CD14-positive monocyte (primary cell): ENCODE measurements at regions not wholly inside any gene's neighbourhood (a gene's known extent, or its start where the extent isn't known, plus 50 kb on each side); places are given as distances from the start of the nearest gene placed in this dataset.

Experiments used
- DNase-seq, 3 donors: peaks; one replicate each; pipeline ENCODE4 v3.0.0-alpha.2; 2011 to 2022
- H2AFZ ChIP-seq: 2 replicates; pipeline ENCODE4 v1.6.0; 2012; ENCODE audit warnings: mild to moderate bottlenecking, low read depth, low read length, inconsistent platforms; ENCODE audit not compliant: insufficient read depth, poor library complexity, severe bottlenecking
- H3K27ac ChIP-seq, 2 donors: 1 replicate in 1 of 2; 2 replicates in 1 of 2; pipeline ENCODE4 v1.5.1; 2012 to 2013; ENCODE audit warnings: low read length in 2 of 2, control low read depth in 1 of 2, inconsistent platforms in 1 of 2, low read depth in 1 of 2, mild to moderate bottlenecking in 1 of 2
- H3K27me3 ChIP-seq, 2 donors: one replicate each; pipeline versions ENCODE4 v1.6.0 to v1.6.1; 2011 to 2013; ENCODE audit warnings: low read length in 2 of 2; ENCODE audit not compliant: control insufficient read depth in 2 of 2, insufficient read depth in 2 of 2
- H3K36me3 ChIP-seq, 2 donors: replicated peaks in 1 of 2; 1 replicate in 1 of 2; 2 replicates in 1 of 2; pipeline versions ENCODE4 v1.5.1 to v1.6.1; 2012 to 2013; ENCODE audit warnings: low read length in 2 of 2, control low read depth in 1 of 2, inconsistent platforms in 1 of 2, mild to moderate bottlenecking in 1 of 2; ENCODE audit not compliant: insufficient read depth in 2 of 2, control insufficient read depth in 1 of 2
- H3K4me1 ChIP-seq, 2 donors: 1 replicate in 1 of 2; 2 replicates in 1 of 2; pipeline versions ENCODE4 v1.5.1 to v1.6.1; 2012 to 2013; ENCODE audit warnings: low read length in 2 of 2, control low read depth in 1 of 2, inconsistent platforms in 1 of 2, mild to moderate bottlenecking in 1 of 2, moderate library complexity in 1 of 2; ENCODE audit not compliant: insufficient read depth in 2 of 2, control insufficient read depth in 1 of 2
- H3K4me2 ChIP-seq: replicated peaks from 2 replicates; pipeline ENCODE3; 2012; ENCODE audit warnings: low read length, moderate library complexity, mild to moderate bottlenecking; ENCODE audit not compliant: poor library complexity, severe bottlenecking; ENCODE audit errors: extremely low read depth
- H3K4me3 ChIP-seq, 3 experiments: fragments of 200-600 bp in 1 of 3; sonication (generic) in 1 of 3; replicated peaks in 1 of 3; 1 replicate in 2 of 3; 2 replicates in 1 of 3; pipeline ENCODE4 v1.5.1; 2011 to 2013; ENCODE audit warnings: low read length in 3 of 3, mild to moderate bottlenecking in 3 of 3, control low read depth in 2 of 3, low read depth in 2 of 3, inconsistent platforms in 1 of 3, moderate library complexity in 1 of 3
- H3K79me2 ChIP-seq: 2 replicates; pipeline ENCODE4 v1.6.0; 2012; ENCODE audit warnings: mild to moderate bottlenecking, control low read depth, inconsistent platforms, low read length, moderate library complexity; ENCODE audit not compliant: insufficient read depth
- H3K9ac ChIP-seq: 2 replicates; pipeline ENCODE4 v1.6.0; 2017; ENCODE audit warnings: low read length, mild to moderate bottlenecking; ENCODE audit not compliant: insufficient read depth, poor library complexity, severe bottlenecking
- H3K9me3 ChIP-seq, 2 donors: replicated peaks in 1 of 2; 1 replicate in 1 of 2; 2 replicates in 1 of 2; pipeline versions ENCODE4 v1.5.1 to v1.6.1; 2012 to 2013; ENCODE audit warnings: low read length in 2 of 2, control low read depth in 1 of 2; ENCODE audit not compliant: control insufficient read depth in 1 of 2, insufficient read depth in 1 of 2
- H4K20me1 ChIP-seq: 2 replicates; pipeline ENCODE4 v1.6.0; 2012; ENCODE audit warnings: mild to moderate bottlenecking, low read length, control low read depth, moderate library complexity; ENCODE audit not compliant: insufficient read depth
- H3K27ac Mint-ChIP-seq, 7 donors: one replicate each; pipeline ENCODE4 v1.8.0; 2020; ENCODE audit warnings: mild to moderate bottlenecking in 7 of 7, mixed read lengths in 7 of 7, moderate library complexity in 6 of 7, inconsistent platforms in 2 of 7
- H3K27me3 Mint-ChIP-seq, 3 donors: one replicate each; pipeline ENCODE4 v1.8.0; 2021 to 2022; ENCODE audit warnings: low read depth in 3 of 3, mild to moderate bottlenecking in 3 of 3, mixed read lengths in 3 of 3, moderate library complexity in 3 of 3, inconsistent platforms in 1 of 3
- H3K36me3 Mint-ChIP-seq, 2 donors: one replicate each; pipeline ENCODE4 v1.8.0; 2020; ENCODE audit warnings: mixed read lengths in 2 of 2, inconsistent platforms in 1 of 2, mild to moderate bottlenecking in 1 of 2
- H3K4me1 Mint-ChIP-seq: one replicate; pipeline ENCODE4 v1.8.0; 2020; ENCODE audit warnings: mild to moderate bottlenecking, mixed read lengths
- H3K4me3 Mint-ChIP-seq, 2 donors: one replicate each; pipeline ENCODE4 v1.8.0; 2020; ENCODE audit warnings: mild to moderate bottlenecking in 2 of 2, mixed read lengths in 2 of 2, moderate library complexity in 1 of 2
- H3K9me3 Mint-ChIP-seq, 7 donors: one replicate each; pipeline ENCODE4 v1.8.0; 2020 to 2022; ENCODE audit warnings: mixed read lengths in 7 of 7, mild to moderate bottlenecking in 6 of 7, moderate library complexity in 6 of 7, inconsistent platforms in 2 of 7
- CTCF ChIP-seq: fragments of 200-600 bp; IDR thresholded peaks from one replicate; pipeline ENCODE4 v1.8.0; 2022; ENCODE audit warnings: antibody characterized with exemption, mild to moderate bottlenecking
- WGBS: methylation state at CpG from one replicate; pipeline ENCODE4 v1.1.5; 2013; ENCODE audit warnings: missing lambda C conversion rate; ENCODE audit not compliant: insufficient coverage; 5-methylcytosine and 5-hydroxymethylcytosine counted together
- intact Hi-C, 2 donors: fragments of 100-400 bp; cut with micrococcal nuclease; formaldehyde crosslinking; loops; one replicate each; pipeline versions ENCODE4 v1.15.0 to v1.15.1; 2023

GRCh38 chr16:79903471-79903870 lies 302.9 kb upstream of the MAF start:
- no peaks in the 10 kb centered on the region for H3K79me2 ChIP-seq
- no peak overlapping the region for H3K9ac ChIP-seq
- Mint-ChIP-seq H3K9me3 (peaks cover 0 to 4% (median 2%) of the 10 kb centered on the region in 7 donors), H3K4me3 (no peak overlapping the region), H3K27ac (no peak overlapping the region), H3K4me1 (no peaks in the 10 kb centered on the region), H3K27me3 (peaks cover 0 to 2% (median 0%) of the 10 kb centered on the region in 3 donors), H3K36me3 (no peaks in the 10 kb centered on the region)
- no peaks in the 10 kb centered on the region for H3K36me3 ChIP-seq
- no peaks in the 10 kb centered on the region for H4K20me1 ChIP-seq
- H3K4me2 ChIP-seq: no peak overlapping the region
- no peak overlapping the region for H3K4me3 ChIP-seq
- no CpG with 5 or more reads among the region's 1 CpG for WGBS
- H2AFZ ChIP-seq: no peak overlapping the region
- intact Hi-C loops: no loop called here
- H3K27me3 ChIP-seq: no peaks in the 10 kb centered on the region
- TF ChIP-seq CTCF: no peak
- no peaks in the 10 kb centered on the region for H3K9me3 ChIP-seq
- H3K27ac ChIP-seq: no peak overlapping the region
- H3K4me1 ChIP-seq: no peaks in the 10 kb centered on the region
- DNase-seq: no peak

DNA sequence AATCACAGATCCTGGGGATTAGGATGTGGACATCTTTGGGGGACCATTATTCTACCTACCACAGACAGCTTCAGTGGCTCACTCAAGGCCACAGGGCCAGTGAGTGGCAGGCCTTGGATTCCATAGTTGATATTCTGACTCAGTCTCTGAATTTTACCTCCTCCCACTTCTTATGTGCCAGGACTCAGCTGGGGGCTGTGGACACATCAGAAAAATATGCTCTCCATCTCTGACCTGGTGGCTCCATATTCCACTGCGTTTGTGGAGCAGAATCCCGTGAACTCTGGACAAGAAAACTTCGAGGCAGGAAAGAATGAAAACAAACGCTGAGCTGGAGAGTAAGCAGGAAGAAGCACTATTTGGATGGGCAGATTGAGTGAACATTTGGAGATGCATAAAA lies 301.8 kb upstream of the MAF start:
- Histone ChIP-seq H3K9ac (no peak overlapping the region), H3K79me2 (no peaks in the 10 kb centered on the region), H3K4me2 (no peak overlapping the region), H3K27me3 (no peaks in the 10 kb centered on the region), H3K36me3 (no peaks in the 10 kb centered on the region), H3K27ac (no peak overlapping the region), H3K9me3 (no peaks in the 10 kb centered on the region), H3K4me1 (no peaks in the 10 kb centered on the region), H4K20me1 (no peaks in the 10 kb centered on the region), H3K4me3 (no peak overlapping the region), H2AFZ (no peak overlapping the region)
- Mint-ChIP-seq H3K9me3 (peaks cover 0 to 4% (median 2%) of the 10 kb centered on the region in 7 donors), H3K4me3 (no peak overlapping the region), H3K27ac (no peak overlapping the region), H3K27me3 (peaks cover 0 to 2% (median 0%) of the 10 kb centered on the region in 3 donors), H3K4me1 (no peaks in the 10 kb centered on the region), H3K36me3 (no peaks in the 10 kb centered on the region)
- DNase-seq: no peak
- TF ChIP-seq CTCF: no peak
- intact Hi-C loops: no loop called here
- WGBS: 96% methylated on average over 4 of the region's 4 CpGs
